K562 (cell line): ENCODE measurements at regions not wholly inside any gene's neighbourhood (a gene's known extent, or its start where the extent isn't known, plus 50 kb on each side); places are given as distances from the start of the nearest gene placed in this dataset.
"Not testable (repeated sequence)": the region's sequence is repeated elsewhere in the genome, so short reads cannot be mapped to it uniquely, and the experiment has no call there.

Experiments used
- HDAC8 ChIP-seq: fragments of 450-650 bp; IDR thresholded peaks from 2 replicates; pipeline ENCODE4 v1.6.1; 2016; ENCODE audit warnings: mild to moderate bottlenecking, missing genetic modification characterization, moderate library complexity, missing compliant biosample characterization
- MYNN ChIP-seq, 2 experiments: sonication (generic); formaldehyde crosslinking in 1 of 2; IDR thresholded peaks; 2 replicates each; pipeline versions ENCODE4 v1.5.0 to v1.6.1; 2016 to 2020; ENCODE audit warnings: antibody characterized with exemption in 1 of 2, missing genetic modification reagents in 1 of 2
- ZNF316 ChIP-seq: fragments of 450-650 bp; IDR thresholded peaks from 2 replicates; pipeline ENCODE4 v1.6.1; 2016
- TF ChIP-seq, protein P1 (sequence below), 3 experiments: fragments of 200-800 bp in 1 of 3; fragments of 250-450 bp in 1 of 3; fragments of 450-650 bp in 1 of 3; sonication (Bioruptor Pico) in 1 of 3; sonication (Bioruptor generic) in 1 of 3; formaldehyde crosslinking in 1 of 3; IDR thresholded peaks; 2 replicates each; pipeline versions ENCODE4 v1.6.1 to v1.8.0; 2016 to 2022; ENCODE audit warnings: mild to moderate bottlenecking in 2 of 3, missing genetic modification characterization in 2 of 3, missing compliant biosample characterization in 1 of 3, moderate library complexity in 1 of 3
- TF ChIP-seq, protein P2 (sequence below): fragments of 250-450 bp; sonication (Bioruptor Pico); IDR thresholded peaks from 2 replicates; pipeline ENCODE4 v1.5.0; 2020; ENCODE audit warnings: mild to moderate bottlenecking, borderline replicate concordance
- TF ChIP-seq, protein P3 (sequence below): fragments of 250-450 bp; sonication (Bioruptor Pico); IDR thresholded peaks from 2 replicates; pipeline ENCODE4 v1.9.0; 2021; ENCODE audit warnings: mild to moderate bottlenecking, inconsistent platforms

DNA sequence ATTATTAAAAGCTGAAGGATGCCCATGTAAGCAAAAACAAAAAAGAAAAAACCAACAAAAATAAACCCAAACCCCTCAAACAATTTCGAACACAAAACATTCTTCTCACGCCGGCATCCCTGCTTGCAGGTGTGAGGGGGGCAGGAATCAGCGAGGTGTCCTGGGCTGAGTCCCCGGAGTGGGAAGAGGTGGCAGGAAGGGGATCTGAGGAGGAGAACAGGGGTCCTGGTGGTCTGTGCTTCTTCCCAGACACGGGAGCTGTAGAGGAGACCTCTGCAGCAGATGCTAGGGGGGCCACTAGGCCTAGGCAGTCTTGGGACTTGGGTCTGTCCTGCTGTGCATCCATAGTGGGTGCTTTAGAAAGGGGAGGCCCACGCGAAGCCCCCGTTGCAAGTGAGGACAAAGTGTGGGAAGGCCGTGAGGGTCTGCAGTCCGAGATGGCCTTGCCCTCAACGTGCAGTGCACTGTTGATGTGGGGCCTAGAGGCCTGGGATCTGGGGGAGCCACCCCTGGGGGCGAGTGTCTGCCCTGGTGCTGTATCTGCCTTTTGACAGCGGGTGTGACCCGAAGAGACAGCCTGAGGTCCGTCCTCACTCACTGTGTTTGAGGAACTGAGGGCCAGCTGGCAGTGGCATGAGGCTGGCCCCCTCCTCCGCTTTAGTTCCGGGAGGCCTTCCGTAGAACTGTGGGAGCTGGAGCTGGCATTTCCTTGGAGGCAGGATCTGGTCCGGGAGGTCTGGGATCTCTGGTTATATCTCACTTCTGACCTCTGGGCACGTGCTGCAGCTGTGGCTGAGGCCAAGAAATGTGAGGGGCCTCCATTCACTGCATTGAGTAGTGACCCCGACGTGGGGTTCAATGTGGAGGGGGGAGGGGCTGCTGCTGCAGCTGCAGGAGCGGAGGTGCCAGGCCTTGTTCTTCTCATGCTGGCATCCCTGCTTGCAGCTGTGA, 1371.5 kb downstream of the CDH12 start (continued):
- TF ChIP-seq, protein P1, sequence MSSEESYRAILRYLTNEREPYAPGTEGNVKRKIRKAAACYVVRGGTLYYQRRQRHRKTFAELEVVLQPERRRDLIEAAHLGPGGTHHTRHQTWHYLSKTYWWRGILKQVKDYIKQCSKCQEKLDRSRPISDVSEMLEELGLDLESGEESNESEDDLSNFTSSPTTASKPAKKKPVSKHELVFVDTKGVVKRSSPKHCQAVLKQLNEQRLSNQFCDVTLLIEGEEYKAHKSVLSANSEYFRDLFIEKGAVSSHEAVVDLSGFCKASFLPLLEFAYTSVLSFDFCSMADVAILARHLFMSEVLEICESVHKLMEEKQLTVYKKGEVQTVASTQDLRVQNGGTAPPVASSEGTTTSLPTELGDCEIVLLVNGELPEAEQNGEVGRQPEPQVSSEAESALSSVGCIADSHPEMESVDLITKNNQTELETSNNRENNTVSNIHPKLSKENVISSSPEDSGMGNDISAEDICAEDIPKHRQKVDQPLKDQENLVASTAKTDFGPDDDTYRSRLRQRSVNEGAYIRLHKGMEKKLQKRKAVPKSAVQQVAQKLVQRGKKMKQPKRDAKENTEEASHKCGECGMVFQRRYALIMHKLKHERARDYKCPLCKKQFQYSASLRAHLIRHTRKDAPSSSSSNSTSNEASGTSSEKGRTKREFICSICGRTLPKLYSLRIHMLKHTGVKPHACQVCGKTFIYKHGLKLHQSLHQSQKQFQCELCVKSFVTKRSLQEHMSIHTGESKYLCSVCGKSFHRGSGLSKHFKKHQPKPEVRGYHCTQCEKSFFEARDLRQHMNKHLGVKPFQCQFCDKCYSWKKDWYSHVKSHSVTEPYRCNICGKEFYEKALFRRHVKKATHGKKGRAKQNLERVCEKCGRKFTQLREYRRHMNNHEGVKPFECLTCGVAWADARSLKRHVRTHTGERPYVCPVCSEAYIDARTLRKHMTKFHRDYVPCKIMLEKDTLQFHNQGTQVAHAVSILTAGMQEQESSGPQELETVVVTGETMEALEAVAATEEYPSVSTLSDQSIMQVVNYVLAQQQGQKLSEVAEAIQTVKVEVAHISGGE (CRISPR knock-in tag; IDR thresholded peaks at IDR 0.05): peak in 2 of 3 experiments; percentile 19 to 44; a peak in 1 of 6 replicates
- TF ChIP-seq MYNN (IDR thresholded peaks at IDR 0.05): not testable (repeated sequence)
- peak; percentile 73 for TF ChIP-seq MYNN (CRISPR knock-in tag; IDR thresholded peaks at IDR 0.05)
- TF ChIP-seq ZNF316: peak; percentile 11; the same call in 1 of the 2 replicates
- TF ChIP-seq HDAC8: 0 out of 2 replicates have a peak, but pooled peaks have one; percentile 59
- TF ChIP-seq, protein P2, sequence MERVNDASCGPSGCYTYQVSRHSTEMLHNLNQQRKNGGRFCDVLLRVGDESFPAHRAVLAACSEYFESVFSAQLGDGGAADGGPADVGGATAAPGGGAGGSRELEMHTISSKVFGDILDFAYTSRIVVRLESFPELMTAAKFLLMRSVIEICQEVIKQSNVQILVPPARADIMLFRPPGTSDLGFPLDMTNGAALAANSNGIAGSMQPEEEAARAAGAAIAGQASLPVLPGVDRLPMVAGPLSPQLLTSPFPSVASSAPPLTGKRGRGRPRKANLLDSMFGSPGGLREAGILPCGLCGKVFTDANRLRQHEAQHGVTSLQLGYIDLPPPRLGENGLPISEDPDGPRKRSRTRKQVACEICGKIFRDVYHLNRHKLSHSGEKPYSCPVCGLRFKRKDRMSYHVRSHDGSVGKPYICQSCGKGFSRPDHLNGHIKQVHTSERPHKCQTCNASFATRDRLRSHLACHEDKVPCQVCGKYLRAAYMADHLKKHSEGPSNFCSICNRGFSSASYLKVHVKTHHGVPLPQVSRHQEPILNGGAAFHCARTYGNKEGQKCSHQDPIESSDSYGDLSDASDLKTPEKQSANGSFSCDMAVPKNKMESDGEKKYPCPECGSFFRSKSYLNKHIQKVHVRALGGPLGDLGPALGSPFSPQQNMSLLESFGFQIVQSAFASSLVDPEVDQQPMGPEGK (CRISPR knock-in tag): 0 out of 2 replicates have a peak, but pooled peaks have one; percentile 53
- TF ChIP-seq, protein P3, sequence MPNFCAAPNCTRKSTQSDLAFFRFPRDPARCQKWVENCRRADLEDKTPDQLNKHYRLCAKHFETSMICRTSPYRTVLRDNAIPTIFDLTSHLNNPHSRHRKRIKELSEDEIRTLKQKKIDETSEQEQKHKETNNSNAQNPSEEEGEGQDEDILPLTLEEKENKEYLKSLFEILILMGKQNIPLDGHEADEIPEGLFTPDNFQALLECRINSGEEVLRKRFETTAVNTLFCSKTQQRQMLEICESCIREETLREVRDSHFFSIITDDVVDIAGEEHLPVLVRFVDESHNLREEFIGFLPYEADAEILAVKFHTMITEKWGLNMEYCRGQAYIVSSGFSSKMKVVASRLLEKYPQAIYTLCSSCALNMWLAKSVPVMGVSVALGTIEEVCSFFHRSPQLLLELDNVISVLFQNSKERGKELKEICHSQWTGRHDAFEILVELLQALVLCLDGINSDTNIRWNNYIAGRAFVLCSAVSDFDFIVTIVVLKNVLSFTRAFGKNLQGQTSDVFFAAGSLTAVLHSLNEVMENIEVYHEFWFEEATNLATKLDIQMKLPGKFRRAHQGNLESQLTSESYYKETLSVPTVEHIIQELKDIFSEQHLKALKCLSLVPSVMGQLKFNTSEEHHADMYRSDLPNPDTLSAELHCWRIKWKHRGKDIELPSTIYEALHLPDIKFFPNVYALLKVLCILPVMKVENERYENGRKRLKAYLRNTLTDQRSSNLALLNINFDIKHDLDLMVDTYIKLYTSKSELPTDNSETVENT (CRISPR knock-in tag): peak; percentile 85
- TF ChIP-seq, all 486 proteins: peak for 19; not testable (repeated sequence) for 467
